Epithelial cell of esophagus (primary cell): ENCODE measurements at regions not wholly inside any gene's neighbourhood (a gene's known extent, or its start where the extent isn't known, plus 50 kb on each side); places are given as distances from the start of the nearest gene placed in this dataset.
"Not testable (repeated sequence)": the region's sequence is repeated elsewhere in the genome, so short reads cannot be mapped to it uniquely, and the experiment has no call there.

Experiments used
- DNase-seq: peaks from one replicate; pipeline ENCODE4 v3.0.0; 2010; ENCODE audit warnings: low read depth
- H3K4me3 ChIP-seq: 2 replicates; pipeline ENCODE4 v1.5.1; 2011; ENCODE audit warnings: mild to moderate bottlenecking, low read length, control low read depth
- TF ChIP-seq, protein P1 (sequence below): IDR thresholded peaks from 2 replicates; pipeline ENCODE4 v1.5.1; 2011; ENCODE audit warnings: low read depth, mild to moderate bottlenecking, low read length, control low read depth, inconsistent platforms; ENCODE audit not compliant: insufficient read depth; ENCODE audit errors: missing control alignments

DNA sequence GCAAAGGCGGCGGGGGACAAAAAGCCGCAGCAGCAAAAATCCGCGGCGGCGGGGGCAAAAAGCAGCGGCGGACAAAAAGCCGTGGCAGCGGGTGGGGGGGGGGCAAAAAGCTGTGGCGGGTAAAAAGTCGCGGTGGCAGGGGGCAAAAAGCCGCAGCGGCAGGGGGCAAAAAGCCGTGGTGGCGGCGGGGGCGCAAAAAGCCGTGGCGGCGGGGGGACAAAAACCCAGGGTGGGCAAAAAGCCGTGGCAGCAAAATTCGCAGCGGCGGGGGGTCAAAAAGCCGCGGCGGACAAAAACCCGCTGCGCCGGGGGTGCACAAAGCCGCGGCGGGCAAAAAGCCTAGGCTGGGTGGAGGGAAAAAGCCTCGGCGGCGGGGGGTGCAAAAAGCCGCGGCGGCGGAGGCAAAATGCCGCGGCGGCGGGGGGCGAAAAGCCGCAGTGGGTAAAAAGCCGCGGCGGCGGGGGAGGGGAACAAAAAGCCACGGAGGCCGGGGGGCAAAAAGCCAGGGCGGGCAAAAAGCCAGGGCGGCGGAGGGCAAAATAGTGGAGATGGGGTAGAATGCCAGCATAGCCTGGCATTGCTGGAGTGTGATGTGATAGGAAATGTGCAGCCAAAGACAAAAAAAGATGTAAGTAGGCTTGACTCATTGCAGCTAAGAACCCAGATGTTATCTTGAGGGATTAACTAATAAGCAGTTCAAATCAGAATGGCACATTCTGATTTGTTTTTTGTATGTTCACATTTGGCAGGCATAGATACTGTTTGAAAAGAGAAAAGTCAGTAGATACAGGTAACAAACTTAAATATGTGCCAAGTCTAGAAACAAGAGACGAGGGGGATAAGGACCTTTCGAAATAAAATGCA lies 1076.3 kb downstream of the RPIA start:
- TF ChIP-seq, protein P1, sequence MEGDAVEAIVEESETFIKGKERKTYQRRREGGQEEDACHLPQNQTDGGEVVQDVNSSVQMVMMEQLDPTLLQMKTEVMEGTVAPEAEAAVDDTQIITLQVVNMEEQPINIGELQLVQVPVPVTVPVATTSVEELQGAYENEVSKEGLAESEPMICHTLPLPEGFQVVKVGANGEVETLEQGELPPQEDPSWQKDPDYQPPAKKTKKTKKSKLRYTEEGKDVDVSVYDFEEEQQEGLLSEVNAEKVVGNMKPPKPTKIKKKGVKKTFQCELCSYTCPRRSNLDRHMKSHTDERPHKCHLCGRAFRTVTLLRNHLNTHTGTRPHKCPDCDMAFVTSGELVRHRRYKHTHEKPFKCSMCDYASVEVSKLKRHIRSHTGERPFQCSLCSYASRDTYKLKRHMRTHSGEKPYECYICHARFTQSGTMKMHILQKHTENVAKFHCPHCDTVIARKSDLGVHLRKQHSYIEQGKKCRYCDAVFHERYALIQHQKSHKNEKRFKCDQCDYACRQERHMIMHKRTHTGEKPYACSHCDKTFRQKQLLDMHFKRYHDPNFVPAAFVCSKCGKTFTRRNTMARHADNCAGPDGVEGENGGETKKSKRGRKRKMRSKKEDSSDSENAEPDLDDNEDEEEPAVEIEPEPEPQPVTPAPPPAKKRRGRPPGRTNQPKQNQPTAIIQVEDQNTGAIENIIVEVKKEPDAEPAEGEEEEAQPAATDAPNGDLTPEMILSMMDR: no peak
- no peak for DNase-seq
- H3K4me3 ChIP-seq: no peak overlapping the region

DNA sequence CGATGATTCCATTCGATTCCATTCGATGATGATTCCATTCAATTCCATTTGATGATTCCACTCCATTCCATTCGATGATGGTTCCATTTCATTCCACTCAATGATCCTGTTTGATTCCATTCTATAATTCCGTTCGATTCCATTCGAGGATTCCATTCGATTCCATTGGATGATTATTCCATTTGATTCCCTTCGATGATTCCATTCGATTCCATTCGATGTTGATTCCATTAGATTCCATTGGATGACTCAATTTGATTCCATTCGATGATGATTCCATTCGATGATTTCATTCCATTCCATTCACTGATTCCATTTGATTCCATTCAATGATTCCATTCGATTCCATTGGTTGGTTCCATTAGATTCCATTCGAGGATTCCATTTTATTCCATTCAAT lies 1084.4 kb downstream of the RPIA start:
- TF ChIP-seq, protein P1: no peak
- no peak overlapping the region for H3K4me3 ChIP-seq
- DNase-seq: no peak

DNA sequence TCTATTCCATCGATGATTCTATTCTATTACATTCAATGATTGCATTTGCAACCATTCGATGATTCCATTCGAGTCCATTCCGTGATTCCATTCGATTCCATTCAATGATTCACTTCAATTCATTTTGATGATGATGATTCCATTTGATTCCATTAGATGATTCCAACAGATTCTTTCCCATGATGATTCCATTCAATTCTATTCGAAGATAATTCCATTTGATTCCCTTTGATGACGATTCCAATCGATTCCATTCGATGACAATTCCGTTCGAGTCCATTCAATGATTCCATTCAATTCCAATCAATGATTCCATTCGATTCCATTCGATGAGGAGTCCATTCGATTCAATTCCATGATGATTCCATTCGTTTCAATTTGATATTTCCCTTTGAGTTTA lies 1088.8 kb downstream of the RPIA start:
- no peak for DNase-seq
- TF ChIP-seq, protein P1: no peak
- H3K4me3 ChIP-seq: no peak overlapping the region

DNA sequence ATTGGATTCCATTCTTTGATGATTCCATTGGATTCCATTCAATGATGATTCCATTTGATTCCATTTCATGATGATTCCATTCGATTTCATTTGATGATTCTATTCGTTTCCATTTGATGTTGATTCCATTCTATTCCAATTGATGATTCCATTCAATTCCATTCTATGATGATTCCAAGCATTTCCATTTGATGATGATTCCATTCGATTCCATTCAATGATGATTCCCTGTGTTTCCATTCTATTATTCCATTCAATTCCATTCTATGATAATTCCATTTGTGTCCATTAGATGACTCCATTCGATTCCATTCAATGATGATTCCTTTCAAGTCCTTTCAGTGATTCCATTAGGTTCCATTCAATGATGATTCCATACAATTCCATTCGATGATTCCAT lies 1090.5 kb downstream of the RPIA start:
- no peak for DNase-seq
- H3K4me3 ChIP-seq: no peak overlapping the region
- TF ChIP-seq, protein P1: no peak

DNA sequence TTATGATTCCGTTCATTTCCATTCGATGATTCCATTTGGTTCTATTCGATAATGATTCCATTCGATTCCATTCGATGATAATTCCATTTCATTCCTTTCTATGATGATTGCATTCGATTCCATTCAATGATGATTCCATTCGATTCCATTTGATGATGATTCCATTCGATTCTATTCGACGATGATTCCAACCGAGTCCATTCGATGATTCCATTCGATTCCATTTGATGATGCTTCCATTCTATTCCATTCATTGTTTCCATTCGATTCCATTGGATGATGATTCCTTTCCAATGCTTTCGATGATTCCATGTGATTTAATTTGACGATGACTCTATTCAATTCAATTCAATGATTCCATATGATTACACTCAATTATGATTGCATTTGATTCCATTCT lies 1093.5 kb downstream of the RPIA start:
- H3K4me3 ChIP-seq: no peak overlapping the region
- DNase-seq: no peak
- TF ChIP-seq, protein P1: no peak

DNA sequence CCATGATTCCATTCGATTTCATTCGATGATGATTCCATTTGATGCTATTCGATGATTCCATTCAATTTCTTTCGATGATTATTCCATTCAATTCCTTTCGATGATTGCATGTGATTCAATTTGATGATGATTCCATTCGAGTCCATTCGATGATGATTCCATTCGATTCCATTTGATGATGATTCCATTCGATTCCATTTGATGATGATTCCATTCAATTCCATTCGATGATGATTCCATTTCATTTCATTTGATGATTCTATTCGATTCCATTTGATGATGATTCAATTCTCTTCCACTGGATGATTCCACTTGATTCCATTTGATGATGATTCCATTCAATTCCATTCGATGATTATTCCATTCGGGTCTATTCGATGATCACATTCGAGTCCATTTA lies 1094.1 kb downstream of the RPIA start:
- not testable (repeated sequence) for DNase-seq, H3K4me3 ChIP-seq

DNA sequence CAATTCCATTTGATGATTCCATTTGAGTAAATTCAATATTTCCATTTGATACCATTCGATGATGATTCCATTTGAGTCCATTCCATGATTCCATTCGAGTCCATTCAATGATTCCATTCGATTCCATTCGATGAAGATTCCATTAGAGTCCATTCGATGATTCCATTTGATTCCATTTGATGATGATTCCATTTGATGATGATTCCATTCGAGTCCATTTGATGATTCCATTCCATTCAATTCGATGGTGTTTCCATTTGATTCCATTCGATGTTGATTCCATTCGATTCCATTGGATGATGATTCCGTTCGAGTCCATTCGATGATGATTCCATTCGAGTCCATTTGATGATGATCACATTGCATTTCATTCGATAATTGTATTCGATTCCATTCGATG lies 1095.2 kb downstream of the RPIA start:
- not testable (repeated sequence) for DNase-seq

DNA sequence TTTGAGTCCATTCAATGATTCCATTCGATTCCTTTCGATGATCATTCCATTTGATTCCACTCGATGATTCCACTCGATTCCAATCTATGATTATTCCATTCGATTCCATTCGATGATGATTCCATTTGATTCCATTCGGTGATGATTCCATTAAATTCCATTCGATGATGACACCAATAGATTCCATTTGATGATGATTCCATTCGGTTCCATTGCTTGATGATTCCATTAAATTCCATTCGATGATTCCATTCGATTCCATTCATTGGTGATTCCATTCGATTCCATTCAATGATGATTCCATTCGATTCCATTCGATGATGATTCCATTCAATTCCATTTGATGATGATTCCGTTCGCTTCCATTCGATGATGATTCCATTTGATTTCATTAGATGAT lies 1104.1 kb downstream of the RPIA start:
- not testable (repeated sequence) for DNase-seq, H3K4me3 ChIP-seq

More for the DNA sequence above, 1095.2 kb downstream of the RPIA start:
- H3K4me3 ChIP-seq: not testable (repeated sequence)
